ENCODE measurements at regions not wholly inside any gene's neighbourhood (a gene's known extent, or its start where the extent isn't known, plus 50 kb on each side); places are given as distances from the start of the nearest gene placed in this dataset.

GRCh38 chr5:85205430-85205829, 820.8 kb upstream of the EDIL3 start:
- CTCF ChIA-PET = no interaction called here
- TF ChIP-seq, protein P1, sequence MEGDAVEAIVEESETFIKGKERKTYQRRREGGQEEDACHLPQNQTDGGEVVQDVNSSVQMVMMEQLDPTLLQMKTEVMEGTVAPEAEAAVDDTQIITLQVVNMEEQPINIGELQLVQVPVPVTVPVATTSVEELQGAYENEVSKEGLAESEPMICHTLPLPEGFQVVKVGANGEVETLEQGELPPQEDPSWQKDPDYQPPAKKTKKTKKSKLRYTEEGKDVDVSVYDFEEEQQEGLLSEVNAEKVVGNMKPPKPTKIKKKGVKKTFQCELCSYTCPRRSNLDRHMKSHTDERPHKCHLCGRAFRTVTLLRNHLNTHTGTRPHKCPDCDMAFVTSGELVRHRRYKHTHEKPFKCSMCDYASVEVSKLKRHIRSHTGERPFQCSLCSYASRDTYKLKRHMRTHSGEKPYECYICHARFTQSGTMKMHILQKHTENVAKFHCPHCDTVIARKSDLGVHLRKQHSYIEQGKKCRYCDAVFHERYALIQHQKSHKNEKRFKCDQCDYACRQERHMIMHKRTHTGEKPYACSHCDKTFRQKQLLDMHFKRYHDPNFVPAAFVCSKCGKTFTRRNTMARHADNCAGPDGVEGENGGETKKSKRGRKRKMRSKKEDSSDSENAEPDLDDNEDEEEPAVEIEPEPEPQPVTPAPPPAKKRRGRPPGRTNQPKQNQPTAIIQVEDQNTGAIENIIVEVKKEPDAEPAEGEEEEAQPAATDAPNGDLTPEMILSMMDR (IDR thresholded peaks at IDR 0.05; ENCODE audit: control extremely low read depth, extremely low read depth, low read depth, missing control alignments) = no peak
- DNase-seq (ENCODE audit: extremely low spot score) = no peak
- POLR2A ChIA-PET = no interaction called here

- no peak for DNase-seq (ENCODE audit: extremely low spot score)
- TF ChIP-seq, protein P1 (IDR thresholded peaks at IDR 0.05; ENCODE audit: control extremely low read depth, extremely low read depth, low read depth, missing control alignments) = no peak
- ChIA-PET CTCF (interaction anchor here (1.5 kb wide), 1 partner anchor 45 kb away, joined by 3 read pairs; no protein-coding TSS in a partner anchor), POLR2A (no interaction called here)
Measured at GRCh38 chr5:85225388-85225787, 840.7 kb upstream of the EDIL3 start.

DNA sequence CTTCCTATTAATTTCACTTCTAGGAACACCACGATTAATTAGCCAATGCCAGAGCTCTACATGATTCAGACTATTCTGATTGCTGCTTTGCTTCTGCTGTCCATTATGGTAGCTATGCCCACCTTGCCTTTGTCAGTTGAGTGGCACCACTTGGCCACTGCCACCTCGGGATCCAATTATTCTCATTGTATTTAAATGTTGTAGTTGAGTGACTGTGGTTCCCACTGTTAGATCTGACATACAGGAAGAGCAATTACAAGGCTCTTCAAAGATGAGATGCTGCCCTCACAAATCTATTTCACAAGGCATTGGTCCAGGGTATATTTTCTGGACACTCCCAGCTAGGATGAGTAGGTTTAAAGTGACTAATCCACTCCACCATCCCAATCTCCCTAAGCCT, 864.5 kb upstream of the EDIL3 start:
- no peak for DNase-seq (ENCODE audit: extremely low spot score)
- POLR2A ChIA-PET = no interaction called here
- CTCF ChIA-PET = no interaction called here
- TF ChIP-seq, protein P1 (IDR thresholded peaks at IDR 0.05; ENCODE audit: control extremely low read depth, extremely low read depth, low read depth, missing control alignments) = no peak

- TF ChIP-seq, protein P1 (IDR thresholded peaks at IDR 0.05; ENCODE audit: control extremely low read depth, extremely low read depth, low read depth, missing control alignments) = no peak
- ChIA-PET POLR2A (no interaction called here), CTCF (no interaction called here)
- DNase-seq (ENCODE audit: extremely low spot score) = no peak
Measured at GRCh38 chr5:85263125-85263524, 878.4 kb upstream of the EDIL3 start.

DNA sequence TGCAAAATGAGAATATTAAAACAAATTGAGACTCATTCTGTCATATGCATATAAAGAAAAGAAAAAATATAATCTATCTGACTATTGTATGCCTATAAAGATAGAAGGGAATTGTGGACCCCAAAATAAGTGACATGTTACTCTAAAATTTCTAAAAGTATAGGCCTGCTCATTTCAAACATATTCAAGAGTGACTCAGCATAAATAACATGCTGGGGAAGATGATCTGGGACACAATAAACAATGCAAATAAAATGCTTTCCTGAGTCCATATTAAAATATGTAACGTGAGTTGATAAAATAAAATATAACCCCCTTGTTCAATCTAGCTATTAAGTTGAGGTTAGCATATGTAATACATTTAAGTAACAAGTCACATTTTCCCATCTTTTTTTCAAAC, 882.0 kb upstream of the EDIL3 start:
- ChIA-PET POLR2A (no interaction called here), CTCF (interaction anchor here (1.0 to 1.6 kb wide), 2 partner anchors 11 to 15 kb away, joined by 5 to 6 read pairs; no protein-coding TSS in a partner anchor)
- TF ChIP-seq, protein P1 (IDR thresholded peaks at IDR 0.05; ENCODE audit: control extremely low read depth, extremely low read depth, low read depth, missing control alignments) = no peak
- DNase-seq (ENCODE audit: extremely low spot score) = no peak

- POLR2A ChIA-PET = no interaction called here
- TF ChIP-seq, protein P1 (IDR thresholded peaks at IDR 0.05; ENCODE audit: control extremely low read depth, extremely low read depth, low read depth, missing control alignments) = no peak
- no peak for DNase-seq (ENCODE audit: extremely low spot score)
- CTCF ChIA-PET = interaction anchor here (1.6 kb wide), 1 partner anchor 10 kb away, joined by 5 read pairs; no protein-coding TSS in a partner anchor
Measured at GRCh38 chr5:85268194-85268593, 883.5 kb upstream of the EDIL3 start.

DNA sequence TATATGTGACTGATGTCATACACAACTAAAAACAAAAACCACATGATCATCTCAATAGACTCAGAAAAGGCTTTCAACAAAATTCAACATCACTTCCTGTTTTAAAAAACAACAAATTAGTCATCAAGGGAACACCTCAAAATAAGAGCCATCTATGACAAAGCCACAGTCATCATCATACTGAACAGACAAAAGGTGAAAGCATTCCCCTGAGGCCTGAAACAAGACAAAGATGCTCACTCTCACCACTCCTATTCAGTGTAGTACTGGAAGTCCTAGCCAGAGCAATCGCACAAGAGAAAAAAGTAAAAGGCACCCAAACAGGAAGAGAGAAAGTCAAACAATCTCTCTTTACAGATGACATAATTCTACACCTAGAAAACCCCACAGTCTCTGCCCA, 893.5 kb upstream of the EDIL3 start:
- no peak for DNase-seq (ENCODE audit: extremely low spot score)
- POLR2A ChIA-PET = no interaction called here
- CTCF ChIA-PET = interaction anchor here (1.4 kb wide), 1 partner anchor 11 kb away, joined by 5 read pairs; no protein-coding TSS in a partner anchor
- TF ChIP-seq, protein P1 (IDR thresholded peaks at IDR 0.05; ENCODE audit: control extremely low read depth, extremely low read depth, low read depth, missing control alignments) = no peak

Data from GM10248 (cell line).